ENCODE measurements at regions not wholly inside any gene's neighbourhood (a gene's known extent, or its start where the extent isn't known, plus 50 kb on each side); places are given as distances from the start of the nearest gene placed in this dataset.

GRCh38 chrX:121642415-121642814, 595.0 kb downstream of the GLUD2 start:
- TF ChIP-seq CTCF (IDR thresholded peaks at IDR 0.05; ENCODE audit: low read depth, low read length), result no peak
- no peak for TF ChIP-seq EZH2phosphoT487 (IDR thresholded peaks at IDR 0.05; ENCODE audit: low read depth)
